ENCODE measurements at regions not wholly inside any gene's neighbourhood (a gene's known extent, or its start where the extent isn't known, plus 50 kb on each side); places are given as distances from the start of the nearest gene placed in this dataset.

DNA sequence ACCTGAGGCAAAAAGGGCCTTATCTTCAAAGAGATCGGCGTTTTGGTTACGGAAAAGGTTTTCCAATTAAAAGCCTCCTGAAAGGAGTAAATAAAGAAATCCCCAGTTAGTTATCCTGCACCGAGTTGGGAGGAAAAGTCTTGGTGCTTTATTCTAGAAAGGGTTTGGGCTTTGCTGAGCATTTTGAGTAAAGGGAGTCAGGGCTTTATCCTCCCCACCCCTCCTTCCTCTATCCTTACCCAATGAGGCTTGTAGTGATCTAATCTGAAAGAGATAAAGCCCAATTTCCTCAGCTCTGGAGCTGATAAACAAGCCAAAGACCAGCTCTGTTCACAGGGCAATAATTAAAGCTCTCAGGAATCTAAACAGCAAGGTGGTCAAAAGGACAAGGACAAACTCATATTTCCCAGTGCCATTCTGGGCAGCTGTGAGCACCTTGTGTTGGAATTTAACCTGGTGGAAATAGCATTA, 188.9 kb upstream of the TSC22D1 start:
- Histone ChIP-seq H3K9me3 (ENCODE audit: control insufficient read depth, insufficient read depth, low read length) (no peaks in the 10 kb centered on the region), H3K4me3 (ENCODE audit: low read length) (no peak overlapping the region), H3K27me3 (ENCODE audit: control insufficient read depth, insufficient read depth, low read length) (no peaks in the 10 kb centered on the region), H3K27ac (ENCODE audit: low read length) (no peak overlapping the region), H3K36me3 (ENCODE audit: control insufficient read depth, insufficient read depth, low read length) (no peaks in the 10 kb centered on the region), H3K4me1 (ENCODE audit: control insufficient read depth, insufficient read depth, low read length) (peaks cover 30% of the 10 kb centered on the region)
- H3K4me3 Mint-ChIP-seq: no peak overlapping the region
- no peak for ATAC-seq
- no peaks in the 10 kb centered on the region for H3K9me3 Mint-ChIP-seq
- H3K27ac Mint-ChIP-seq: no peak overlapping the region
- DNase-seq: no peak
- WGBS (ENCODE audit: insufficient coverage): 86% methylated on average over 4 of the region's 4 CpGs
- intact Hi-C loops (cut with micrococcal nuclease): no loop called here
- H3K27me3 Mint-ChIP-seq (ENCODE audit: low read depth in 2 of 2): peaks cover 0 to 7% of the 10 kb centered on the region in 2 donors
- peaks cover 12 to 35% of the 10 kb centered on the region in 2 donors for H3K4me1 Mint-ChIP-seq
- TF ChIP-seq, protein P1, sequence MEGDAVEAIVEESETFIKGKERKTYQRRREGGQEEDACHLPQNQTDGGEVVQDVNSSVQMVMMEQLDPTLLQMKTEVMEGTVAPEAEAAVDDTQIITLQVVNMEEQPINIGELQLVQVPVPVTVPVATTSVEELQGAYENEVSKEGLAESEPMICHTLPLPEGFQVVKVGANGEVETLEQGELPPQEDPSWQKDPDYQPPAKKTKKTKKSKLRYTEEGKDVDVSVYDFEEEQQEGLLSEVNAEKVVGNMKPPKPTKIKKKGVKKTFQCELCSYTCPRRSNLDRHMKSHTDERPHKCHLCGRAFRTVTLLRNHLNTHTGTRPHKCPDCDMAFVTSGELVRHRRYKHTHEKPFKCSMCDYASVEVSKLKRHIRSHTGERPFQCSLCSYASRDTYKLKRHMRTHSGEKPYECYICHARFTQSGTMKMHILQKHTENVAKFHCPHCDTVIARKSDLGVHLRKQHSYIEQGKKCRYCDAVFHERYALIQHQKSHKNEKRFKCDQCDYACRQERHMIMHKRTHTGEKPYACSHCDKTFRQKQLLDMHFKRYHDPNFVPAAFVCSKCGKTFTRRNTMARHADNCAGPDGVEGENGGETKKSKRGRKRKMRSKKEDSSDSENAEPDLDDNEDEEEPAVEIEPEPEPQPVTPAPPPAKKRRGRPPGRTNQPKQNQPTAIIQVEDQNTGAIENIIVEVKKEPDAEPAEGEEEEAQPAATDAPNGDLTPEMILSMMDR (IDR thresholded peaks at IDR 0.05): no peak
- H3K36me3 Mint-ChIP-seq: no peaks in the 10 kb centered on the region

DNA sequence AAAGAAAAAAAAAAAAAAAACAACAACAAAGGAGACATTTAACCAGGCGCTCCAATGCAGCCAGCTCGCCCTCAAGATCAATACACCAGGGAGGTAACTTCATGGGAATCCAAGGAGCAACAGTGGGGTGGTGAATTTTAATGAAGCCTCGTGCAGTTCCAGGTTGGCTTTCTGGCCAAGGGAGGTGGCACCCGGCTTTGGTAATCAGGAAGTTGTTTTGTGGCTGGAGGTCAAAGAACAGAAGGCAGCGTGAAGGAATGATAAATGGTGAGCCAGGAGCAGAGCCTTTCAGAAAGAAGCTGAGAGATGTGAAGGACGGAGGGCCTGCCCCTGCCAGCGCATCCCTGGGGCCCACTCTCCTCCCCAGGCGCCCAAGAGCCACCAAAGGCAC, 188.2 kb upstream of the TSC22D1 start:
- peaks cover 12 to 27% of the 10 kb centered on the region in 2 donors for H3K4me1 Mint-ChIP-seq
- no peaks in the 10 kb centered on the region for H3K36me3 Mint-ChIP-seq
- DNase-seq: no peak
- Histone ChIP-seq H3K9me3 (ENCODE audit: control insufficient read depth, insufficient read depth, low read length) (no peaks in the 10 kb centered on the region), H3K27me3 (ENCODE audit: control insufficient read depth, insufficient read depth, low read length) (no peaks in the 10 kb centered on the region), H3K27ac (ENCODE audit: low read length) (no peak overlapping the region), H3K4me3 (ENCODE audit: low read length) (no peak overlapping the region), H3K36me3 (ENCODE audit: control insufficient read depth, insufficient read depth, low read length) (no peaks in the 10 kb centered on the region), H3K4me1 (ENCODE audit: control insufficient read depth, insufficient read depth, low read length) (peaks cover 29% of the 10 kb centered on the region)
- TF ChIP-seq, protein P1 (IDR thresholded peaks at IDR 0.05): no peak
- 59% methylated on average over 8 of the region's 8 CpGs for WGBS (ENCODE audit: insufficient coverage)
- H3K27me3 Mint-ChIP-seq (ENCODE audit: low read depth in 2 of 2): peaks cover 0 to 7% of the 10 kb centered on the region in 2 donors
- H3K9me3 Mint-ChIP-seq: no peaks in the 10 kb centered on the region
- H3K4me3 Mint-ChIP-seq: no peak overlapping the region
- no peak for ATAC-seq
- H3K27ac Mint-ChIP-seq: no peak overlapping the region
- intact Hi-C loops (cut with micrococcal nuclease): no loop called here

DNA sequence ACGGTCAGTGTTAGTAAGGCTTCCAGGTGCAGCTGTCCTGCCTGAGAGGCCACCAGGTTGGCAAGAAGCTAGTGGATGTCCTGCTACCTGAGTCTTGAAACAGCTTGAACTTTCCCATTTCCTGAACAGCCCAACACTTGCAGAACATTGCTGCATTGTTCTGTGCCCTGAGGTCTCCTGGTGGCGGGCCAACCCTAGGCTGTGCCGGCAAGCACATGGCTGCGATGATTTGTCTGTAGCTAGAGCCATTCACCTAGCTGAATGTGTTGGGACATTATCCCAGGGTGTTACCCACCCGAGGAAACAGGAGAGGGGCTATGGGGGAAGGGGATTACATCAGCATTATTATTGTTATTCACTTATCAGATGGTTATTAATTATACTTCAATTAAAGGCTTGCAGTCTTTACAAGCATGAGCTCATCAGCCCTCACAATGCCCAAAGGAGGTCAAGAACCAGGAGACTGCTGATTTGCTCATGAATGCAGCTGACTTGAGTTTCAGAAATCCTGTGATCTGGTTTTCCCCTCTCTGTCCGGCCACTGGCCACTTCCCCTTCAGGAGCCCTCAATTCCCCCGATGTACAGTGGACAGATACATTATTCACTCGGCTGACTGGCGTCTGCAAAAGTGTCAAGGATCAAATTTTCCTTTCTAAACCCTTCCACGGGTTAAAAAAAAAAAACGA, 187.6 kb upstream of the TSC22D1 start:
- H3K4me3 ChIP-seq (ENCODE audit: low read length): no peak overlapping the region
- intact Hi-C loops (cut with micrococcal nuclease): no loop called here
- H3K9me3 ChIP-seq (ENCODE audit: control insufficient read depth, insufficient read depth, low read length): no peaks in the 10 kb centered on the region
- no peak overlapping the region for H3K27ac ChIP-seq (ENCODE audit: low read length)
- no peaks in the 10 kb centered on the region for H3K27me3 ChIP-seq (ENCODE audit: control insufficient read depth, insufficient read depth, low read length)
- ATAC-seq (no peak), DNase-seq (no peak)
- Mint-ChIP-seq H3K4me3 (no peak overlapping the region), H3K36me3 (no peaks in the 10 kb centered on the region), H3K9me3 (no peaks in the 10 kb centered on the region), H3K4me1 (peaks cover 11 to 23% of the 10 kb centered on the region in 2 donors), H3K27ac (no peak overlapping the region), H3K27me3 (ENCODE audit: low read depth in 2 of 2) (peaks cover 0 to 7% of the 10 kb centered on the region in 2 donors)
- no peaks in the 10 kb centered on the region for H3K36me3 ChIP-seq (ENCODE audit: control insufficient read depth, insufficient read depth, low read length)
- TF ChIP-seq, protein P1 (IDR thresholded peaks at IDR 0.05): no peak
- H3K4me1 ChIP-seq (ENCODE audit: control insufficient read depth, insufficient read depth, low read length): peaks cover 24% of the 10 kb centered on the region
- WGBS (ENCODE audit: insufficient coverage): 66% methylated on average over 8 of the region's 11 CpGs

DNA sequence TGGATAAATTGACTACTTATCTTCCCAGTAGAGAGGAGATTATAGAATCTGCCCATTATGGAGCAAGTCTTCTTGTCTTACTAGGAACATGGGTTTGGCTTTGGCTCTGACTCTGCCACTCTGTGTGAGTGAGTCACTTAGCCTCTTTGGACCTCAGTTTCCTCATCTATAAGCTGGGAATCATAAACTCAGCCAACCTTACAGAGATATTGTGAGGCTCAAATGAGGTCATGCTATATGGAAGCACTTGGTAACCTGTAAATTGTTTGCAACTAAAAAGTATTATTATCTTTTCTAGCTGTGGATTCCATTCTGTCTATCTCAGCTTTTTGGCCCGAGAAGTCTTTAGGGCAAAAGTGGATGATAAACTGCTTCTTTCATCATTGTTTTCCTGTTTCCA, 186.8 kb upstream of the TSC22D1 start:
- peaks cover 2 to 14% of the 10 kb centered on the region in 2 donors for H3K4me1 Mint-ChIP-seq
- no peaks in the 10 kb centered on the region for H3K27me3 ChIP-seq (ENCODE audit: control insufficient read depth, insufficient read depth, low read length)
- 78% methylated on average over 1 of the region's 1 CpG for WGBS (ENCODE audit: insufficient coverage)
- H3K27me3 Mint-ChIP-seq (ENCODE audit: low read depth in 2 of 2): peaks cover 0 to 4% of the 10 kb centered on the region in 2 donors
- no peaks in the 10 kb centered on the region for H3K9me3 ChIP-seq (ENCODE audit: control insufficient read depth, insufficient read depth, low read length)
- no peak overlapping the region for H3K4me3 Mint-ChIP-seq
- no peaks in the 10 kb centered on the region for H3K36me3 ChIP-seq (ENCODE audit: control insufficient read depth, insufficient read depth, low read length)
- TF ChIP-seq, protein P1 (IDR thresholded peaks at IDR 0.05): no peak
- H3K4me1 ChIP-seq (ENCODE audit: control insufficient read depth, insufficient read depth, low read length): peaks cover 17% of the 10 kb centered on the region
- H3K27ac Mint-ChIP-seq: no peak overlapping the region
- no peaks in the 10 kb centered on the region for H3K9me3 Mint-ChIP-seq
- H3K36me3 Mint-ChIP-seq: no peaks in the 10 kb centered on the region
- ATAC-seq (no peak), DNase-seq (no peak)
- intact Hi-C loops (cut with micrococcal nuclease): no loop called here
- no peak overlapping the region for H3K27ac ChIP-seq (ENCODE audit: low read length)
- no peak overlapping the region for H3K4me3 ChIP-seq (ENCODE audit: low read length)
